Fibroblast of mammary gland (primary cell): ENCODE measurements at regions not wholly inside any gene's neighbourhood (a gene's known extent, or its start where the extent isn't known, plus 50 kb on each side); places are given as distances from the start of the nearest gene placed in this dataset.

Source experiments
- DNase-seq: peaks from one replicate; pipeline ENCODE4 v3.0.0-alpha.2; 2010; ENCODE audit warnings: low read depth
- H3K4me3 ChIP-seq: 2 replicates; pipeline ENCODE4 v1.5.1; 2011; ENCODE audit warnings: low read depth, mild to moderate bottlenecking, low read length, moderate library complexity; ENCODE audit not compliant: control insufficient read depth
- TF ChIP-seq, protein P1 (sequence below): conservative IDR thresholded peaks from 2 replicates; pipeline ENCODE4 v1.5.1; 2011; ENCODE audit warnings: low read depth, low read length, inconsistent platforms; ENCODE audit not compliant: control insufficient read depth, insufficient read depth

GRCh38 chr11:91248199-91248807 is 976.3 kb upstream of the FAT3 start:
- no peak overlapping the region for H3K4me3 ChIP-seq
- TF ChIP-seq, protein P1, sequence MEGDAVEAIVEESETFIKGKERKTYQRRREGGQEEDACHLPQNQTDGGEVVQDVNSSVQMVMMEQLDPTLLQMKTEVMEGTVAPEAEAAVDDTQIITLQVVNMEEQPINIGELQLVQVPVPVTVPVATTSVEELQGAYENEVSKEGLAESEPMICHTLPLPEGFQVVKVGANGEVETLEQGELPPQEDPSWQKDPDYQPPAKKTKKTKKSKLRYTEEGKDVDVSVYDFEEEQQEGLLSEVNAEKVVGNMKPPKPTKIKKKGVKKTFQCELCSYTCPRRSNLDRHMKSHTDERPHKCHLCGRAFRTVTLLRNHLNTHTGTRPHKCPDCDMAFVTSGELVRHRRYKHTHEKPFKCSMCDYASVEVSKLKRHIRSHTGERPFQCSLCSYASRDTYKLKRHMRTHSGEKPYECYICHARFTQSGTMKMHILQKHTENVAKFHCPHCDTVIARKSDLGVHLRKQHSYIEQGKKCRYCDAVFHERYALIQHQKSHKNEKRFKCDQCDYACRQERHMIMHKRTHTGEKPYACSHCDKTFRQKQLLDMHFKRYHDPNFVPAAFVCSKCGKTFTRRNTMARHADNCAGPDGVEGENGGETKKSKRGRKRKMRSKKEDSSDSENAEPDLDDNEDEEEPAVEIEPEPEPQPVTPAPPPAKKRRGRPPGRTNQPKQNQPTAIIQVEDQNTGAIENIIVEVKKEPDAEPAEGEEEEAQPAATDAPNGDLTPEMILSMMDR, result peak; percentile 51
- peak; percentile 34 for DNase-seq

DNA sequence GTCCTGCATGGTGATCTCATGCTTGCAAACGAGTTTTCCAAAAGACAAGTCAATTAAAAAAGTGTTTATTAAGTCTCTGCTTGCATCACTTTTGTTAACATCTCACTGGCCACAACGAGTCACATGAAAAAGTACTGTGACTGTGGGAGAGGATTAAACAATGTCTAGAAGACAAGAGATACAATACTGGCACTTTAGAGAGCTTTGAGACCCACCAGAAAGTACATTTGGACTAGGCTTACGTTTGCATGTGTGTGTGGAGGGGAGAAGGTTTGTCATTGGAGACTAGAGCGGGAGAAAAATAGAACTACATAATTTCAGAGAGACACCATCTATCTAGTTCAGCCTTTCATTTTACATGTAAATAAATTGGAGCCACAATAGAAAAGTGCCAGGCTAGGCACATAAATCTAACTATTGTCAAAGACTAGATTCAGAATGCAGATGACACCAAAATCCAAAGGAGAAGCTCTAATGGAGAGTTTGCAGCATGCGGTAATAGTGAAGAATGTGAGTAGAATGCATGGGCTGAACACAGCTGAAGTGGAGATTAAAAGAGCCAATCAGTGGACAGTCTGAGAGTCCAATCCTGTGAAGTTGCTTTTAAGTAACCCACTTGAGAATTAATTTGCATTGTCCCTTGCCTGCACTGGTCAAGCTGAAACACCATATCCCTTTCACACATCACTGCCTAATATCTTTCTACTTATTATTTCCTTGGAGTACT is 977.4 kb upstream of the FAT3 start:
- TF ChIP-seq, protein P1, result no peak
- DNase-seq, result no peak
- H3K4me3 ChIP-seq, result no peak overlapping the region

- TF ChIP-seq, protein P1, result no peak
- no peak for DNase-seq
- H3K4me3 ChIP-seq, result no peak overlapping the region
Observed at GRCh38 chr11:91244912-91245311, 979.7 kb upstream of the FAT3 start.

- TF ChIP-seq, protein P1, result no peak
- H3K4me3 ChIP-seq, result no peak overlapping the region
- no peak for DNase-seq
Observed at GRCh38 chr11:91243630-91244029, 981.0 kb upstream of the FAT3 start.

GRCh38 chr11:91243051-91243450 is 981.6 kb upstream of the FAT3 start:
- H3K4me3 ChIP-seq, result no peak overlapping the region
- no peak for DNase-seq
- TF ChIP-seq, protein P1, result no peak

GRCh38 chr11:91241226-91241625 is 983.4 kb upstream of the FAT3 start:
- DNase-seq, result no peak
- TF ChIP-seq, protein P1, result no peak
- no peak overlapping the region for H3K4me3 ChIP-seq
